ENCODE measurements at regions not wholly inside any gene's neighbourhood (a gene's known extent, or its start where the extent isn't known, plus 50 kb on each side); places are given as distances from the start of the nearest gene placed in this dataset.

DNA sequence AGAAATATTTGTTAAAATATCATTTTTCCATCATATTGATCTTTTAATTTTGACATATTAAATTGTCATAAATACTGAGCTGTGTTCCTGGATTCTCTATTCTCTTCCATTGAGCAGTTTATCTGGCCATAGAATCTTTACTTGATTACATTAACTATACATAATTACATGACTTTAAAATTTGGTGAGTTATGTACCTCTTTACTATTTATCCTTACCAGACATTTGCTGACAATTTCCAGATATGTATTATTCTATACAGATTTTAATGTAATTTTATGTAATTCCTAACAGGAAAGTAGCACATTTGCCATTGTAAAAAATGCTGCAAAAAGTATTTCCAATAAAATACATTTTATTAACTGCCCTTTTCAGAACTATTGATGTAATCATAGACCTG lies 770.3 kb downstream of the KCTD16 start:
- no peak for TF ChIP-seq CTCF (IDR thresholded peaks at IDR 0.05; ENCODE audit: low read depth, low read length, missing control alignments)
- no peak overlapping the region for H3K4me3 ChIP-seq (ENCODE audit: low read depth, low read length)
- DNase-seq, result no peak
- no peaks in the 10 kb centered on the region for H3K36me3 ChIP-seq (replicated peaks)
- in situ Hi-C loops (cut with HindIII; ENCODE audit: low pct_ligation_motif_present, low sequenced_read_pairs), result no loop called here
- H3K27me3 ChIP-seq (replicated peaks), result no peaks in the 10 kb centered on the region
- H3K27ac ChIP-seq, result no peak overlapping the region

DNA sequence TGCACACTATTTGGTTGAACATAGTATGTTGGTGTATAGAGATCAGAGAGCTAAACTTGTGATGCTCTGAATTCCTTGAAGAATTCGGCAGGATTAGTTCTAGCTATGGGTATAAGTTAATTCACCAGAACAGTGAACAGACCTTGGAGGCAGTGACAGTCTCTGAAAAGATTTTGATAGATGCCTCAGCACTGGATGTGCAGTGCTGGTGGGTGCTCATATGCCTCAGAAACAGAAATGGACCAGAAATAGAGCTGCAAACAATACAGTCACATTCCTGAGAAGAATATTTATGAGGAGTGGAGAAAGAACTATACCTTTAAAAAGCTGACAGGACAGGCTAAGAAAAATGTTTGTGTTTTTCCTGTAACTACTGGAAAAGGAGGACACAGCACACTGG lies 747.7 kb downstream of the KCTD16 start:
- H3K36me3 ChIP-seq (replicated peaks), result no peaks in the 10 kb centered on the region
- H3K4me3 ChIP-seq (ENCODE audit: low read depth, low read length), result no peak overlapping the region
- no peak for DNase-seq
- in situ Hi-C loops (cut with HindIII; ENCODE audit: low pct_ligation_motif_present, low sequenced_read_pairs), result no loop called here
- no peak for TF ChIP-seq CTCF (IDR thresholded peaks at IDR 0.05; ENCODE audit: low read depth, low read length, missing control alignments)
- H3K27me3 ChIP-seq (replicated peaks), result no peaks in the 10 kb centered on the region
- H3K27ac ChIP-seq, result no peak overlapping the region

GRCh38 chr5:144915452-144915851 lies 744.8 kb downstream of the KCTD16 start:
- Histone ChIP-seq H3K27ac (no peak overlapping the region), H3K36me3 (replicated peaks) (no peaks in the 10 kb centered on the region), H3K27me3 (replicated peaks) (no peaks in the 10 kb centered on the region), H3K4me3 (ENCODE audit: low read depth, low read length) (no peak overlapping the region)
- no peak for TF ChIP-seq CTCF (IDR thresholded peaks at IDR 0.05; ENCODE audit: low read depth, low read length, missing control alignments)
- no peak for DNase-seq
- in situ Hi-C loops (cut with HindIII; ENCODE audit: low pct_ligation_motif_present, low sequenced_read_pairs), result no loop called here

DNA sequence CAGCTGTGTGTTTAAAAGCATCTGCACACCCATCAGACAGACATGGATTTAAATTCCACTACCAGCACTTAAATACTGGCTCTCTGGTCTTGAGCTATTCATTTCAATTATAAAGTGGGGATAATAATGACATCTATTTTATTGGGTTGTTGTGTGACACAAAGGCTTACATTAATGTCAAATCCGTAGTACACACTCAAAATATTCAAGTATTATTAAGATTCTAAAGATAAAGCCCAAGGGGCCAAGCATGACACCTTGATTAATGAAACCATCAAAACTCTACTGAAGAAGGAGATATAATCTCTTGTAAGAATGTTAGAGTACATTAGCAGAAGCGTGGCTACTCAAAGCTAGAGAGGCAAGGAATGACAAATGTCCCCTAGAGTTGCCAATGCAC lies 743.0 kb downstream of the KCTD16 start:
- Histone ChIP-seq H3K27me3 (replicated peaks) (no peaks in the 10 kb centered on the region), H3K36me3 (replicated peaks) (no peaks in the 10 kb centered on the region), H3K27ac (no peak overlapping the region), H3K4me3 (ENCODE audit: low read depth, low read length) (no peak overlapping the region)
- in situ Hi-C loops (cut with HindIII; ENCODE audit: low pct_ligation_motif_present, low sequenced_read_pairs), result no loop called here
- TF ChIP-seq CTCF (IDR thresholded peaks at IDR 0.05; ENCODE audit: low read depth, low read length, missing control alignments), result no peak
- no peak for DNase-seq

DNA sequence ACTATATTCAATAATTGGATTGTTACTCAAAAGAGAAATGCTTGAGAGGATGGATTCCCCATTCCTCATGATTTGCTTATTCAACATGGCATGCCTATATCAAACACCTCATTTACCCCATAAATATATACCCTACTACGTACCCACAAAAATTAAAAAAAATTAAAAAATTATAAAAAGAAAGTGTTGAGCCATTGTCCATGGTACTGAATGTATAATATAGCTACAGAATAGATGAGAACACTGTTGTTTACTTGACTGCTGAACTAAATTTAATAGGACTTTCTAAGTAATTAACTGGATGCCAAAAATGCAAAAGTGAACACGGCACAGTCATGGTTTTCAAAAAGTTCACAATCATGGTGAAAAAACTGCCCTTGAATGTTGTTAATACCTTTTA lies 725.8 kb downstream of the KCTD16 start:
- in situ Hi-C loops (cut with HindIII; ENCODE audit: low pct_ligation_motif_present, low sequenced_read_pairs), result no loop called here
- Histone ChIP-seq H3K27me3 (replicated peaks) (no peaks in the 10 kb centered on the region), H3K27ac (no peak overlapping the region), H3K4me3 (ENCODE audit: low read depth, low read length) (no peak overlapping the region), H3K36me3 (replicated peaks) (no peaks in the 10 kb centered on the region)
- DNase-seq, result no peak
- TF ChIP-seq CTCF (IDR thresholded peaks at IDR 0.05; ENCODE audit: low read depth, low read length, missing control alignments), result no peak

GRCh38 chr5:144886668-144887067 lies 716.0 kb downstream of the KCTD16 start:
- in situ Hi-C loops (cut with HindIII; ENCODE audit: low pct_ligation_motif_present, low sequenced_read_pairs), result no loop called here
- Histone ChIP-seq H3K4me3 (ENCODE audit: low read depth, low read length) (no peak overlapping the region), H3K27me3 (replicated peaks) (no peaks in the 10 kb centered on the region), H3K36me3 (replicated peaks) (no peaks in the 10 kb centered on the region), H3K27ac (no peak overlapping the region)
- TF ChIP-seq CTCF (IDR thresholded peaks at IDR 0.05; ENCODE audit: low read depth, low read length, missing control alignments), result no peak
- DNase-seq, result no peak
